GM19463 (cell line): ENCODE measurements at regions not wholly inside any gene's neighbourhood (a gene's known extent, or its start where the extent isn't known, plus 50 kb on each side); places are given as distances from the start of the nearest gene placed in this dataset.

Experiments
- ATAC-seq: cut with Tn5 transposase; IDR thresholded peaks from one replicate; pipeline ENCODE4 v1.9.1; 2021; ENCODE audit warnings: mild to moderate bottlenecking, moderate library complexity; ENCODE audit not compliant: unreplicated experiment

GRCh38 chr13:58165617-58166016, 534.1 kb downstream of the PCDH17 start:
- ATAC-seq, result no peak

GRCh38 chr13:58181111-58181510, 549.6 kb downstream of the PCDH17 start:
- ATAC-seq, result no peak

- no peak for ATAC-seq
Measured at GRCh38 chr13:58187881-58188280, 556.3 kb downstream of the PCDH17 start.

DNA sequence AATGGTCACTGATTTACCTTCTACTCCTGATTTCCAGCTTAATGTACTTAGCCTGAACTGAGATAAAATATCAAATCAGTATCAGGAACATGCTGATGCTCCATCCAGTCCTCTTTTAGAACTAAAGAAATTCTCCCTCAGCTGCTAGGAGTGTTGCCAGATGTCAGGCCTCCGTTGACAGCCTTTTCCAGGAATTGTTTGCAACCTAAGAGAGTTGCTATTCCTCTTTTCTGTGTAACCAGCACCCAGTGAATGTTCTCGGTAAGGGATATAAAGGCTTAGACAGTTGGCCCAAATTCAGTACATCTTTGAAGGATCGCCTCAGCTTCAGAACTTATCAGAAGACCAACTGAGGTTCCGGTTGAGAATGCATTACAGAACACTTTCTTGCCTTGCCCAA, 559.0 kb downstream of the PCDH17 start:
- ATAC-seq, result no peak

DNA sequence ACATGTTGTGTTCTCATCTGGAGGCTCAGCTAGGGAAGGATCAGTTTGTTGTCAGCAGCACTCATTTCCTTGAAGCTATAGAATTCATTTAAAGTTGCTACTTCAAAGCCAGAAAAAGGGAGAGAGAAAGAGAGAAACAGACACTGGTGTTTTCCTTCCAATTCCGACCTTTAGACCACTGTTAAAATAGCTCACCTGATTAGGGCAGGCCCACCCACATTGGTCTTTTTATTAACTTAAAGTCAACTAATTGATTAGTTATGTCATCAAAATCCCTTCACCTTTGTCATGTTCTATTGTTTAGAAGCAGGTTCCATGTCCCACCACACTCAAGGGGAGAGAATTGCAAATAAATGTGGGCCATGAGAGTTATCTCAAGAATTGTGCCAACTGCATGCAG, 560.2 kb downstream of the PCDH17 start:
- ATAC-seq, result no peak

GRCh38 chr13:58202099-58202498, 570.6 kb downstream of the PCDH17 start:
- ATAC-seq, result no peak

DNA sequence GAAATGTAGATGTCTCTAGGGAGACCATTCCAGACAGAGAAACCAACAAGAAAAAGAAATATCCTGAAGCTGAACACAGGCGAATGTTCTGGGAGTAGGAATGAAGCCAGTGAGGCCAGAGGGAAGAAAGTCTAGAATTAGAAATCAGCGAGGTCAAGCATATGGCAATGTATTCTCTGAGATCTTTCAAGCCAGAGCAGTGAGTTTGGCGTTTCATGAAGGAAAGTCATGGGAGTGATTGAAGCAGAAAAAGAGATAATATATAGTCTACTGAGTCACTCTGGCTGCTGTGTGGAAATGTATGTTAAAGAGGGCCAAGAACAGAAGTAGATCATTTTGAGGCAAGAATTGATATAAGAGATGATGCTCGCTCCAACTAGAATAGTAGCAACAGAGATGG, 576.0 kb downstream of the PCDH17 start:
- ATAC-seq, result no peak

DNA sequence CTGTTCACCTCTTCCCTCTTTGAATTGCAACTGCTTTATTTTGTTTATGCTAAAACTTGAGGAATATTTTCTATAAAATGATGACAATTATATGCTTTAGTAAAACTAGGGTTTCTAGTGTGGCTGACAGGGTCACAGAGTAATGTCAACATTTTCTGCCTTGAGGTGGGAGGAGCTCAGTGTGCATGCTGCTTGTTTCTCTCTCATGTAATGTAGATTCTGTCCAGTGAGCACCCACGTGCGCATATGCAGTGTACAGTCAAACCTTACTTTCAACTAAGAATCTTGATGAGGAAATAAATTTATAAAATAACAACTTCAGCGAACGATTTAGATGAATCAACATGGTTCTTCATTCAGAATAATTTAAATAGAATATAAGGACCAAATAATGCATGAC, 603.9 kb downstream of the PCDH17 start:
- no peak for ATAC-seq

DNA sequence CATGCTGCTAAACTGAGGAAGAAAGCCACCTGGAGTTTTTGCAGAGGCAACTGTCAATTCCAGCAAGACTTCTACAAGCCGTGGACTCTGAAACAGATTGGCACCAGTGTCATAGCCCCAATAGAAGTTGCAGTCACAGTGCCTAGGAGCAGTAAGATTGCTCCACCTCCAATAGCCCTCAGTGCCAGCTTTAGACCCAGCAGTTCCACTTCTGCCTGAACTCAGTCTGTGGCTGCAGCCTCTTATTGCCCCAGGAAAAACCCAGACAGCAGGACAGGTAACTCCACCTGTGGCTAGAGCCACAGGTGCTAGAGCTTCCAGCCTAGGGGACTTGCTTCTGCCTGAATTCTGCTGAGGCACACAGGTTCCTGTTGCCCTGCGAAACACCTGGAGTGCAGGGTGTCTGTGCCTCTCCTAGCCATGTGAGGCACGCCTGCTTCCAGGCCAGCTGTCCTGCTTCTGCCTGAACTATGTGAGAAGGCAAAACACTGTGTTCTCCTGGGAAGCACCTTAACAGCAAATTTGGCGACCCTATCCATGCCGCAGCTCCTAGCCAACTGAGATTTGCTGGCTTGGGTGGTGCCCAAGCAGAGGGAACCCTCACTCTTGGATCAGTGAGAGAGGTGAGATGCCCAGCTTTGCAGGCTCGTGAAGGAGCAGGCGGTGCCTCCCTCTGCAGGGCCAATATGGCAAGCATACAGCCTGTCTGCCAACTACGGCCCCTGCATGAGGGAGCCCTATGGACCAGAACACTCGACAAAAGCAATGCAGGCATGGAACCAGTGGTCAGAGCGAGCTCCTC, 607.6 kb downstream of the PCDH17 start:
- ATAC-seq, result no peak

DNA sequence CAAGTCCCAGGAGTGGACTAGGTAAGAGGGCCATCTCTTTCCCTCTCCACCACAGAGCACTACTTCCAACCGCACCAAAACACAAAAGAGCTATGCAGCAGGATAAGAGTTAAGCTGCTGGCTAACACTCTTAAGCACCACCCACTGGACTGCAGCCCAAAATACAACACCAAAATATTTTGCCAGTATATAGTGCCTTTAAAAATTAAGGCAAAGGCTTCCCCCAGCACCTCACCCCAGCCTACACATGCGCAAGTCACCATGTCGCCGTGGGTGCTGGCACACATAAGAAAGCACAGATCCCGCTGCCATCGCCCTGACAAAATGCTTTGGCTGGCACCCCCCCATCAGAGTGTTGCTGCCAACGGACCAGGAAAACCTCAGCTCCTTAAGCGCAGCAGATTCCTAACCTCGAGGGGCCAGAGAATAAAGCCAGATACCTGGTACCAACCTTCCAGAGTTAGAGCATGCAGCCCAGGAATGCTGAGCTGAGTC, 608.3 kb downstream of the PCDH17 start:
- ATAC-seq, result no peak

DNA sequence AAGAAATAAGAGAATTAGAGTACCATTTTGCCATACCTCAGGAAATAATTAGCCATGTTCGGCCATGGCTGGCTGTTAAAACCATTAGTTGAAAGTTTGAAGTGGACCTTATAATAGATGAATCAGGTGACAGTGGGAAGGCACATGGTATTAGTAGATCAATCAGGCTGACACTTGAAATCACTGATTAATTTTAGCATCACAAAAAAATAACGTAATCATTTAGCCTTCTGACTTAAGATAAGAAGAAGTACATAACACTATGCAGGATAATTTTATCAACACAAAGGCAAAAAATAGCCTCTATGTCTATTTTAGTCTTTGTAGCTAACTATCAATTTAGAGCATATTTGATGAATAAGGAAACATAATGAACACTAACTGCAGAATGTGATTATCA, 615.5 kb downstream of the PCDH17 start:
- no peak for ATAC-seq

- no peak for ATAC-seq
Measured at GRCh38 chr13:58254943-58255342, 623.4 kb downstream of the PCDH17 start.

GRCh38 chr13:58266271-58266670, 634.7 kb downstream of the PCDH17 start:
- ATAC-seq, result no peak

GRCh38 chr13:58298556-58299135, 667.1 kb downstream of the PCDH17 start:
- ATAC-seq, result no peak

DNA sequence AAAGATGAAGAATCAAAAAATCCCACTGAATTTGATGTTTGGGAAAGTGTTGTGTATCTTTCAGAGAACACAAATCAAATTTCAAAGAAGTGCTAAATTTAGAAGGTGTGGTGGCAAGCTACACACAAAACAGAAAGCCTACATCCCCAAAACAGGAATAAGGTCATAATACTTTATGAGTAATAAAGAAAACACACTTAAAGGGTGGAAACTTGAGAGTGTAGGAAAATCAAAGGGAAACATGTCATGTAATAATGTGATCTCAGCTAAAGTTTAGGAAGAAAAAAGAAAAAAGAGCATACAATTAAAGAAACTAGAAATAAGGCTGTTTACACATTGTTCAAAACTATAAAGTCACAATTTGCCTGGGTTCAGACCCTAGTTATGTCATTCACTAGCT, 668.7 kb downstream of the PCDH17 start:
- ATAC-seq, result no peak

DNA sequence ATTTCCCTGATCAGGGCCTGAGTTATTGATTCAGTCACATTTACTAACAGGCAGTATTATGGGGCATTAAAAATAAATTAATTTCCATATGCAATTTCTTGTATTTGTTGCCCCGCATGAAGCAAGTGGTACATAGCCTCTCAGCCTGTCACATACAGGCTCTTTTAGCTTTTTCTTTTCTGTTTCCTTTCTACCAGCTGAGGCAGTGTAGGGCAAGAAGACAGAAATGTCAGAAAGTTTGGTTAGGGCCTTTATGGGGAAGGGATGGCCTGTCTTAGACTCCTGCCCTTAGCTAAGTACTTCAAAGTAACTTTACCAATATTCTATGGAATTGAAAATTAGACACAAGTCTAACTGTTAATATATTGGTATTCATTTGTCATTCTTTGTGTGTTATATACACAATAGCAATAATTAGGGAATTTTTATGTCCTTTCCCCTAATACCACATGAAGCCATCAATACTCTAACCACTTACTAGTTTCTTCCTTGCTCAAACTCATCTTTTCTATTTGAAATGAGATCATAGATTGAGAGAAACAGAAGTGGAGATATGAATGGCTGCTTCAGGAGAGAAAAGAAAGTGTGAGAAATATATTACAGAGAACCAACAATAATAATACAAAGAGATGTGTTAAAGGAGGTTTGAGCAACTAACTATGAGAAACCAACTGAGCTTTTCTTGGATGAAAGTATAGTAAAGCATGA, 669.6 kb downstream of the PCDH17 start:
- no peak for ATAC-seq

DNA sequence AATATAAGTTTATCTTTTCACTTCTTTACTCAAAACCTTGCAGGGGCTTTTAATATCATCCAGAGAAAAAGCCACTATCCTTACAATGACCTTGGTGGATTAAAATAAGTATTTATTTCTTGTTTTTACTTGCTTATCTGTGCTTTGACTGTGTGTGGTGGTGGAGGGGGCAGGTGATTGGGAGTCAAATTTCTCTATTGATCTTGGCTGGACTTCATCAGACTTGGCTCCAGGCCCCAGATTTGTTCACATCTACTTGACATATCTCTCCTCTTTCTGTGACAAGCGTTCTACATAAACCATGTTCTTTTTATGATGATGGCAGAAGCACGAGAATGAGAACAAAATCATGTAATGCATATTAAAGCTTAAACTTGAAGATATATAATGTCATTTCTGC, 670.8 kb downstream of the PCDH17 start:
- ATAC-seq, result no peak

GRCh38 chr13:58306062-58306461, 674.5 kb downstream of the PCDH17 start:
- ATAC-seq, result no peak

GRCh38 chr13:58313219-58313618, 681.7 kb downstream of the PCDH17 start:
- ATAC-seq, result no peak

DNA sequence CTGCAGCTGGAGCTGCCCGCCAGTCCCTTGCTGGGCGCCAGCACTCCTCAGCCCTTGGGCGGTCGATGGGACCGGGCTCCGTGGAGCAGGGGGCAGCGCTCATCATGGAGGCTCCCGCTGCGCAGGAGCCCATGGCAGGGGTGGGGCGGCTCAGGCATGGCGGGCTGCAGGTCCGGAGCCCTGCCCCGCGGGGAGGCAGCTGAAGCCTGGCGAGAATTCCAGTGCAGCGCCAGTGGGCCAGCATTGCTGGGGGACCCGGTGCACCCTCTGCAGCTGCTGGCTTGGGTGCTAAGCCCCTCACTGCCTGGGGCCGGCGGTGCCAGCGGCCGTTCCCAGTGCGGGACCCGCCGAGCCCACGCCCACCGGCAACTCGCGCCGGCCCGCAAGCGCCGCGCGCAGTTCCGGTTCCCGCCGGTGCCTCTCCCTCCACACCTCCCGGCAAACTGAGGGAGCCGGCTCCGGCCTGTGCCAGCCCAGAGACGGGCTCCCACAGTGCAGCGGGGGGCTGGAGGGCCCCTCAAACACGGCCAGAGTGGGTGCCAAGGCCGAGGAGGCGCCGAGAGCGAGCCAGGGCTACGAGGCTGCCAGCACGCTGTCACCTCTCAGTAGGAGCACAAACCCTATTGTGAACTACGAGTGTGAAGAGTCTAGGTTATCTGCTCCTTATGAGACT, 687.1 kb downstream of the PCDH17 start:
- ATAC-seq, result no peak

- no peak for ATAC-seq
Measured at GRCh38 chr13:58324161-58324560, 692.6 kb downstream of the PCDH17 start.
